Activated CD4-positive, alpha-beta T cell treated with anti-CD3 and anti-CD28 coated beads, Interleukin-2, amount 50 U/mL, for 4 hours (primary cell): ENCODE measurements at regions not wholly inside any gene's neighbourhood (a gene's known extent, or its start where the extent isn't known, plus 50 kb on each side); places are given as distances from the start of the nearest gene placed in this dataset.

Experiments used
- DNase-seq, 2 experiments: peaks; one replicate each; pipeline ENCODE4 v3.0.0-alpha.2; 2020

- DNase-seq: no peak
These were observed 56.8 kb upstream of the GRIA4 start for GRCh38 chr11:105553025-105553424.

DNA sequence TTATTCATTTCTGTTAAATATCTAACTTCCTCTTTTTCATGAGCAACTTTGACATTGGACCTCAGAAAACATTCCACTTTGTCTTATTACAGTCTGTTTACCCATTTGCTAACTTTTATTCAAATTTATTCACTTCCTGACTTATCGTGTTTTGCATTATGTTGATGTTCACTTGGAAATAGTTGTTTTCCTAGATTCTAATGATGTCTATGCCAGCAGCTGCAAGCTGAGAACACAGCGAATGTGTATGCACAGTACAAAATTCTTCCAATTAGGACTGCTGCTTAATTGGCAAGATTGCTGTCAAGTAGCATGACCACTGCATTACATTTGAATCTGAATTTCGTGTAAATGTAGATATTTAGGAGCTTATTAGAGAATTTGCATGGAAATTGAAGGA, 61.5 kb upstream of the GRIA4 start:
- DNase-seq: no peak

- DNase-seq: no peak
These were observed 71.3 kb upstream of the GRIA4 start for GRCh38 chr11:105538588-105538987.

GRCh38 chr11:105537531-105537930, 72.3 kb upstream of the GRIA4 start:
- DNase-seq: no peak

DNA sequence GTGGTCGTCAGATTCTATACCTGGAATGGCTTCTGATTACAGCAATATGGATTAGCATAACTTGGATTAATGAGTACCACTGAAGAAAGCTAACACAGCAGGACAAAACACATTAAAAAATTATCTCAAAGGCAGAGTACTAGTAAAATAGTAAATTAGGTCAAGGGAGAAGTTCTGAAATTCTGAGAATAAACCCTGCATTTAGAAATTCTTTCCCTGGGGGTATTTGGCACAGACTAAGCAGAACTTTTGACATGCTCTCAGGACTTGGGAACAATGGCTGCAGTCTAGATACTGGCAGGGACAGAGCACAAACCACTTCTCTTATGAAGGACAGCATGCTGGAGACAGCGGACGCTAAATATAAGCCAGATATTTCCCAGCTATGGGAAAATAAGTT, 85.6 kb upstream of the GRIA4 start:
- no peak for DNase-seq

- DNase-seq: no peak
These were observed 89.0 kb upstream of the GRIA4 start for GRCh38 chr11:105520706-105521345.

DNA sequence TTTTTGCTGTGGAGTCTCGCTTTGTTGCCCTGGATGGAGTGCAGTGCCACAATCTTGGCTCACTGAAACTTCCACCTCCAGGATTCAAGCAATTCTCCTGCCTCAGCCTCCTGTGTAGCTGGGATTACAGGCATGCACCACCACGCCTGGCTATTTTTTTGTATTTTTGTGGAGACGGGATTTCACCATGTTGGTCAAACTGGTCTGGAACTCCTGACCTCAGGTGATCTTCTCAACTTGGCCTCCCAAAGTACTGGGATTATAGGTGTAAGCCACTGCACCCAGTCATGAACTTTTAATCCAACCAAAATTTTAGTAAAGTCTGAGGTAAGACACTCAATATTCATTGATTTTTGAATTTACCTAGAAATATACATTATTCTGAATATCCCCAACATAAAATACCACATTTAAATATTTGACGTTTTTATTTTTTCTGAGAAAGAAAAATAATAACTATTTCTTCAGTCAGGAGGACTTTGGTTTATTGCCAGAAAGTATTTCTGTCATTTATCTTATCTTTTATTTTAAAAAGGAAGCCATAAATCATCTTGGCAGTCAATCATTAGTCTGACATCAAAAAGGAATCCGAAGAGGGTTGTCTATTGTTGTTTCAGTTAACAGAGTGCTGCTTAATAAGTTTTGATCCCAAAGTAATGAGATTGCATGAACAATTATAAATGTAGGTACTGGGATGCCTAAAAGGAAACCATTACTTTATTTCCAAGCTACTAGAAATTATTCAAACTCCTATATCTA, 102.2 kb upstream of the GRIA4 start:
- DNase-seq: no peak

- no peak for DNase-seq
These were observed 117.9 kb upstream of the GRIA4 start for GRCh38 chr11:105492010-105492409.

- no peak for DNase-seq
These were observed 118.5 kb upstream of the GRIA4 start for GRCh38 chr11:105491394-105491793.

DNA sequence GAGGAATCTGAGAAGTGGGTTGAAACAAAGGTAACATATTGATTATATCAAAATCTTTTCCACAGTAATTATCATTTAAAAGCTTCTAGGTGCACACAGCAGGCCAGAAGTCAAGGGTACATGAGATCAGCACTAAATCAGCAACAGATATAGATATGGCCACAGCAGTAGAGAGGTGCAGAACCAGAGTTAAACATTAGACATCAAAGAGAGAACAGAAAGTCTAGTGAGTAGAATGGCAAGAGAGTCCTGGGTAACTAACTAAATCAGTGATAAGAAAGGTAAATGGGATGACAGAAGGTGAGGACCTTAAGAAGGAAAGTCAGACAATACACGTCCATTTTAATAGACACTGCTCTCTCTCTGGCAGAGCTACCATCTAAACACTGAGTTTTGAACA, 119.5 kb upstream of the GRIA4 start:
- no peak for DNase-seq

DNA sequence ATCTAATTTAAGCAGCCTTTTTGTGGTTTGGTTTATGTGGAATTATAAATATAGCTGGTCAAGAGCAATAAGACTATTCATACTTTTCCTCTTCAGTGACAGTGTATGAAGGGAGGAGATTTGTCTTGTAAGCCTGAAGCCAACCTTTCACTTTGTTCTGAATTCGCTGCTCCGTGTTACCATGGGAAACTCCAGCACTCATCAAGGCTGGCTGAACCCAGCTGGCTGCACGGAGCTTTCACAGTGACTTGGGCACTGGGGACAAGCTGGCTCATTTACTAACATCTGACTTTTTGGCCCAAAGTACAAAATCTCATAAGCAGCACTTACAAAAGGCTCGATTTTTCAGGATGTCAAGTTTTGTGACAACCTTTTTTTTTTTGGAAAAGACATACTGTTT, 120.4 kb upstream of the GRIA4 start:
- no peak for DNase-seq

- DNase-seq: no peak
These were observed 122.9 kb upstream of the GRIA4 start for GRCh38 chr11:105486929-105487328.

DNA sequence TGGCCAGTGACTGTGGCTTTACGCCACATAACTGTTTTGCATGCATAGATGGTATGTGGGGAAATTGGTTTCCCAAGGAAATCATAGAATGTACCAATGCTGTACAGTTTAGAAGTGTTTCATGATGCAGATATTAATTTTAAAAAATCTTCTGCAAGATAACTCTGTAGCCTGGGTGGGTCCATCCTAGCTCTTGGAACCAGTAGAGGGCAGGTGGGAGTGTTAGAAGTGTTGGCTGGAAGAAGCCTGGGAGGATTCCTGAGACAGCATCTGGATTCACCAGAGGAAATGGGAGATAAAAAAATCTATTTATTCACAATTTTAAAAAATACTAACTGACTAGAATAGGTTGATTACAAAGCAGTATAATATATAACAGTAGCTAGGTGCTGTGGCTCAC, 139.9 kb upstream of the GRIA4 start:
- no peak for DNase-seq

GRCh38 chr11:105468154-105468553, 141.7 kb upstream of the GRIA4 start:
- DNase-seq: no peak

GRCh38 chr11:105466582-105467228, 143.2 kb upstream of the GRIA4 start:
- no peak for DNase-seq

GRCh38 chr11:105458071-105458470, 151.8 kb upstream of the GRIA4 start:
- DNase-seq: no peak

DNA sequence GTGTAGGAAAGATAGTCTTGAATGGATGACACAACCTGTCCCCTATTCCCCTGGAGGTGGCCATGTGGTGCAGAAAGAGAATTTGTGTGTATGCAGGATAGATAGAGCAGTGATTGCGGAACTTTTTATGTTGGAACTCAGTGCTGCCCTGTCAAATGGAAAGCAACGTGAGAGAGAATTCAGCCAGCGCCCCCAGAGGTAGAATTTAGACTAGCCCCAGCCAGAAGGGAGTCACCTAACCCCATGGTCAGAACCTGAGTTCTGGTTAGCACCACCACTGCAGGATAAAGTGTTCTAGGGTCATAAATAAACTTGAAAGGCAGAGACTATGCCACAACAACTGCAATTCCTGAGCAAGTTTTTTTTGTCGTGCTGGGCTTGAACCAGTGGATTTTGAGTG, 152.9 kb upstream of the GRIA4 start:
- DNase-seq: no peak

DNA sequence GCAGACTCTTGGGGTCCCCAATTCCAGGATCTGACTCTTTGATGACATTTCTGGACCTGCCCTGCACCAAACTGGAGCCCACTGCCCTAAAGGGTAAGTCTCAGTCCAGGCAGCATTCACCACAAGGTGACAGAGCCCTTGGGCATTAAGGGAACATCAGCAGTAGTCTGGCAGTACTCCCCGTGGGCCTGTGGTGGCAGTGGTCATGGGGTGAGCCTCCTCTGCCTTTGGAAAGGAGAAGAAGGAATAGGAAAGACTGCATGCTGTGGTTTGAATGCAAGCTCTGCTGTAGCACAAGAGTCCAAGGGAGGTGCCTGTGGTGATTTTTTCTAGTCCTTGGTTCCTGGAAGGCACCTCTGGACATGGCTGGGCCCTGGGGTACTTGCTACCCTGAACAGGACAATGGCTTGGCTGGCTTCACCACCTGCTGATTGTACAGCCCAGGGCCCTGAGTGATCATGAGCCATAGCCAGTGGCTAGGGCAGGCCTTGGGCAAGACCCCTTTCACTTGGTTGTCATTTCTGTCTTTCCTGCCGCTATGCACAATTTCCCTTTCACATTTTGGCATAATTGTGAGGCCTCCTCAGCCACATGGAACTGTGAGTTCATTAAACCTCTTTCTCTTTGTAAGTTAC, 160.7 kb upstream of the GRIA4 start:
- DNase-seq: no peak

DNA sequence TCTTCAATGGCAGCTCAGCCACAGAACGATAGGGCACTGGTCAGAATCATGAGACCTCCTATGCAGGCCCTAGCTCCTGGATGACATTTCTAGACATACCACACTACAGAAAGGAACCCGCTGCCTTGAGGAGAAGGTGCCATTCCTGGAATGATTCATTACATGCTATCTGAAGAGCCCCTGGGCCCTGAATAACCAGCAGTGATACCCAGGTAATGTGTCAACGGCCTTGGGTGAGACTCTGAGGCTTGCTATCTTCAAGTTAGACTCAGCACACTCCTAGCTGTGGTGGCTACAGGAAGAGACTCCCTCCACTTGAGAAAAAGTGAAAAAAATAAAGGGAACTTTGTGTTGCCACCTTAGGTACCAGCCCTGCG, 161.2 kb upstream of the GRIA4 start:
- no peak for DNase-seq

GRCh38 chr11:105447936-105448702, 161.8 kb upstream of the GRIA4 start:
- no peak for DNase-seq

DNA sequence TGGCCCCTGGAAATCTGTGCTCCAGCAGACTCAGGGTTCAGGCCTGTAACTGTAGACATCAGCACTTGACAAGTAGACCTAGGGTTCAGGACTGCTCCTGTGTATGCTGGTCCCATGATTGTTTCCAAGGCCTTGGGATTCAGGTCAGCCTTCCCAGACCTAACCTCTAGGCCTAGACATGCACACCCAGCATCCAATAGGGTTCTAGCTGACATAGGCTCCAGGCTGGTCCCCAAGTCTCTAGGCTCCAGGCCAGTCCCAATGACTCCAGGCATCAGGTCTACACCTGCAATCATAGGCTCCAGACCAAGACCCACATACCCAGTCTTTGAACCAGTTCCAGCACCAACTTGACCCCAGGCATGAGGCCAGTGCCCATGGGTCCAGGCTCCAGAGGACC, 166.2 kb upstream of the GRIA4 start:
- DNase-seq: no peak

GRCh38 chr11:105432241-105432995, 177.5 kb upstream of the GRIA4 start:
- no peak for DNase-seq
